ENCODE measurements at regions not wholly inside any gene's neighbourhood (a gene's known extent, or its start where the extent isn't known, plus 50 kb on each side); places are given as distances from the start of the nearest gene placed in this dataset.

- no peak for DNase-seq (ENCODE audit: extremely low spot score, unreplicated experiment)
- no peak overlapping the region for H3K4me3 Mint-ChIP-seq
- H3K27me3 Mint-ChIP-seq = no peaks in the 10 kb centered on the region
- no peaks in the 10 kb centered on the region for H3K36me3 Mint-ChIP-seq
- no peak overlapping the region for H3K27ac Mint-ChIP-seq
- no peaks in the 10 kb centered on the region for H3K4me1 Mint-ChIP-seq (ENCODE audit: unreplicated experiment)
- no peaks in the 10 kb centered on the region for H3K9me3 Mint-ChIP-seq
- TF ChIP-seq CTCF (conservative IDR thresholded peaks at IDR 0.05) = no peak
These were observed 249.3 kb downstream of the ICE1 start for GRCh38 chr5:5671823-5672222.

- no peak for TF ChIP-seq CTCF (conservative IDR thresholded peaks at IDR 0.05)
These were observed 244.7 kb downstream of the ICE1 start for GRCh38 chr5:5667136-5667554.

GRCh38 chr5:5666369-5666768 is 243.9 kb downstream of the ICE1 start:
- Mint-ChIP-seq H3K9me3 (no peaks in the 10 kb centered on the region), H3K4me3 (no peak overlapping the region), H3K36me3 (no peaks in the 10 kb centered on the region), H3K4me1 (ENCODE audit: unreplicated experiment) (no peaks in the 10 kb centered on the region), H3K27ac (no peak overlapping the region), H3K27me3 (no peaks in the 10 kb centered on the region)
- TF ChIP-seq CTCF (conservative IDR thresholded peaks at IDR 0.05) = no peak
- DNase-seq (ENCODE audit: extremely low spot score, unreplicated experiment) = no peak

More at GRCh38 chr5:5667136-5667554, 244.7 kb downstream of the ICE1 start:
- H3K27ac Mint-ChIP-seq = no peak overlapping the region
- no peaks in the 10 kb centered on the region for H3K9me3 Mint-ChIP-seq
- H3K4me1 Mint-ChIP-seq (ENCODE audit: unreplicated experiment) = no peaks in the 10 kb centered on the region
- H3K36me3 Mint-ChIP-seq = no peaks in the 10 kb centered on the region
- H3K27me3 Mint-ChIP-seq = no peaks in the 10 kb centered on the region
- H3K4me3 Mint-ChIP-seq = no peak overlapping the region
- DNase-seq (ENCODE audit: extremely low spot score, unreplicated experiment) = no peak

GRCh38 chr5:5666076-5666365 is 243.5 kb downstream of the ICE1 start:
- TF ChIP-seq CTCF (conservative IDR thresholded peaks at IDR 0.05) = no peak
- H3K27ac Mint-ChIP-seq = no peak overlapping the region
- H3K27me3 Mint-ChIP-seq = no peaks in the 10 kb centered on the region
- H3K36me3 Mint-ChIP-seq = no peaks in the 10 kb centered on the region
- H3K4me3 Mint-ChIP-seq = no peak overlapping the region
- H3K4me1 Mint-ChIP-seq (ENCODE audit: unreplicated experiment) = no peaks in the 10 kb centered on the region
- no peak for DNase-seq (ENCODE audit: extremely low spot score, unreplicated experiment)
- no peaks in the 10 kb centered on the region for H3K9me3 Mint-ChIP-seq

- DNase-seq (ENCODE audit: extremely low spot score, unreplicated experiment) = no peak
- Mint-ChIP-seq H3K27me3 (no peaks in the 10 kb centered on the region), H3K9me3 (no peaks in the 10 kb centered on the region), H3K27ac (no peak overlapping the region), H3K36me3 (no peaks in the 10 kb centered on the region), H3K4me1 (ENCODE audit: unreplicated experiment) (no peaks in the 10 kb centered on the region), H3K4me3 (no peak overlapping the region)
- no peak for TF ChIP-seq CTCF (conservative IDR thresholded peaks at IDR 0.05)
These were observed 243.0 kb downstream of the ICE1 start for GRCh38 chr5:5665225-5666075.
